Right lung (tissue), 2 donors: ENCODE measurements at regions not wholly inside any gene's neighbourhood (a gene's known extent, or its start where the extent isn't known, plus 50 kb on each side); places are given as distances from the start of the nearest gene placed in this dataset.

ENCODE experiments used
- DNase-seq, 2 donors: peaks; one replicate each; pipeline ENCODE4 v3.0.0-alpha.2; 2013

DNA sequence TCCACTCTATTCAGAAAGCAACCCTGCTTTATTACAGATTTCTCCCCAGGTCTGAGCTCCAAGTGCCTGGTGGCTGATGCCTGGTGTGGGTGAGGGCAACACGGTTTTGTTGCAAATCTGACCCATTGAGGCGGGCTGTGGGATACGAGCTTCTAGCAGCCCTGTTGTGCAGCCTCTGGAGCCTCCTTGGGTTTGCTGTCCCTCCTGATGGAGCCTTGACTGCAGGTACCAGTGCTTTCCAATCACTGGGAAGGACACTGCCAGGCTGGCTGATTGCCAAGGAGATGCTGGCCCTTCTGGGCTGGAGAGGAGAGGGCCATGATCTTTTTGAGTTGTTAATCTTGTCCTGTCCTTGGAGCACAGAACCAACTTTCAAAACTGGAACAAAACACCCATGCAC lies 151.0 kb upstream of the RGMA start:
- DNase-seq, result no peak

DNA sequence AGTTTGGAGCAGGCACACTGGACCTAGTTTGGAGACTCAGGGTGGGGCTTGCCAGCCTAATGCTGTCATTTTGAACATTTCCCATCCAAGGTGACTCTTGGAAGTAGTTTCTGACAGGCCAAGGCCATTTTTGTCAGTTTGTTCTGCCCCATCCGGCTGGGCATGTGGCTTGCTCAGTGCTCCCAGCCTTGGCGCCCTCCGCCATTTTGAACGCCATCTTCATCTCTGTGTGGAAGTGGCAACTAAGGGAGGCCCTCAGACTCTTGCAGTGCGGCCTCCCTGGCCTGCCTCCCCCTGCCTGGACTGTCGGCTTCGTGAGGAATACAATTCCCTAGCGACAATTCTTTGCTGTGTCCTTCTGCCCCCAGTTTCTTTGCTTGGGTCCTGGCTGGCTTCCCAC lies 150.6 kb upstream of the RGMA start:
- DNase-seq, result no peak

DNA sequence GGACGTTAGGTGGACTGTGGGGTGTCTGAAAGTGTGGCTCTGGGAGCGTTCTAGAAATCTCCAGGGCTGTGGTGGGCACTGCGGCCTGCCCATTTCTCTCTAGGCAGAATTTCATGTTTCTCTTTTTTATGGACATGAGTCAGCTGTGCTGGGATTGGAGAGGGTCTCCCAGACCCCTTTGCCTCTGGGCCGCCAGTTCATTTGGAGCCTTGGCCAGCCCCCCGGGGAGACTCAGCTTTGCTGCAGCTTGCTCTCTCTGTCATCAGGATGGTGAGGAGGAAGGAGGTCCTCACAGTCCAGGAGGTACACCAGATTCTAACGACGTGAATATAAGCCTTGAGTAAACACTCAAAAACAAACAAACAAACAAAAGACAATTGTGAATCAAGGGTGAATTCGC lies 149.6 kb upstream of the RGMA start:
- DNase-seq, result no peak

DNA sequence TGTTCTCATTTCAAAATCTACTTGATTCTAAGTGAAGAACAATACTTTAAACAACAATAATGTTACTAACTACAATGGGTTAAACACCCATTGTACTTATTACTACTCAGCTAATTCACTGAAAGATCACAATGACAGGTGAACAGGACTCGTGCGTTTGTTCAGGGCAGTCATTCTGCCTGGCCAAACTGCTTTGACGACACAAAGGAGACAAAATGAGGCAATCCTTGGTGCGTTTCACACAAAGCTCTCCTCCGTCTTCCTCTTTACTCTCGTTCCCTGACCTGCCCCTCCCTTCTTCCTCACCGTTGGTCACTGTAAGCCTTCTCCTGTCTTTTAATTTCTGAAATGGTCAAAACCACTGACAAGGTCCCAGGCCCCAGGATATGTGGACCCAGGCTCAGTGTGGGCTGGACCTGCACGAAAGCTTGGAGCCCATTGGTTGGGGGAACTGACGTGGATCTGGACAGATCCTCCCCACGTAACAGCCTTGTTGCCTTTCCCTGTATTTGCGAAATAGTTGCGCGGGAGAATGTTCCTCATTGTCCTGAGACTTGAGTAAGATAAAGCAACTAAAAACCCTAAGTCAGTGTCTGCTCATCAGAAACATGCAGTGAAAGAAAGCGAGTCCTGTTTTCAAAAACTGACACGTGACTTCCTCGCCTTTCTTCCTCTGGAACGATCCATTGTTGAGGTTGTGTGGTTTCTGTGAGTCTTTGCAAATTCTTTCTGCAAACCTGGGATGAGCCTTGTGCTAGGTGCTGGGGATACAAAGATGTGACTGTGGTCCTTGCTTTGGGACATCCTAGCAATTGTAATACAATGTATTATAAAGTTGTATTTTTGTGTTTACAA lies 147.1 kb upstream of the RGMA start:
- no peak for DNase-seq

DNA sequence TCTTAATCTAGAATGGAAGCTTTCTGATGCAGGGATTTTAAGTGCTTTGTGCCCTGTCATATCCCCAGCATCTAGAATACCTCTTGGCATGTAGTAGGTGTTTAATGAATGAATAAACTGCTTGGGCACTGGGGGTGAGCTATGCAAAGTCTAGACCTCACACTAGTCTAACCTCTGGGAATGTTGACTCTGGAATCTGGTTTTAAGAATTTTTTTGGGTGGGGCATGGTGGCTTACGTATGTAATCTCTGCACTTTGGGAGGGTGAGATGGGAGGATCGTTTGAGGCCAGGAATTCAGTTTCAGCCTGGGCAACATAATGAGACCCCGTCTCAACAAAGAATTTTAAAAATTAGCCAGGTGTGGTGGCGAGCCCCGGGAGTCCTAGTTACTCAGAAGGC lies 146.3 kb upstream of the RGMA start:
- no peak for DNase-seq

DNA sequence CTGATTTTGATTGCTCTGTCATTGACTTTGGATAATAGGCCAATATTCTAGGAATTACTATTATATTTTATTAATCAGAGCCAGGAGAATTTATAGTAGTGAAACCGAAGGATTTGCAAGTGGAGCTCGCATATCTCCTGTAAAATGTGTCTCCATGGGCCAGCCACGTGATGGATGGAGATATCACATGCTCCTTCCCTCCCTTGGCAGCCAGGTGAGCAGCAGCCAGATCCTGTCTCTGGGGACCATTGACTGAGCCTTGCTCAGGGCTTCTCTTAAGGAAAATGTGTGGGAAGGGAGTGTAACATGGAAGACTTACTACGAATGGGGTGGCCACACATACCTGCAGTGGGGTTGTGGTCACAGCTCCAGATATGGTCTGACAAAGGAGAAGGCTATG lies 144.7 kb upstream of the RGMA start:
- no peak for DNase-seq

DNA sequence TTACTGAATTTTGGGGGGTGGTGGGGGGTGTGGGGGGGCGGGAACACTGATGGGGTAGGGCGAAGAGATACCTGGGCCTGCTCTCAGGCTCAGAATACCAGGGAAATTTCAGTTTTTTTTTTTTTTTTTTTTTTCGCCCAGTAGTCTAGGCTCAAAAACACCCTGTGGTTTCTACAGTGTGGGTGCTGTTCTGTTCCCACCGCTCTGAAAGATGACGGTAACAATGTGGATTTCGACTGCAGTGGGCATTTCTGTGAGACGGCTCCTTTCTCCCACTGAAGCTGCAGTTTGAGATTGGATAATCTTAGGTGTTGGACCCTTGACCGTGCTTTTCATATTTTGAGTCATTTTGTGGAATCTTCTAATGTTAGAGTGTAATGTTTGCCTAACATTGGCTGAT lies 143.8 kb upstream of the RGMA start:
- DNase-seq, result no peak

DNA sequence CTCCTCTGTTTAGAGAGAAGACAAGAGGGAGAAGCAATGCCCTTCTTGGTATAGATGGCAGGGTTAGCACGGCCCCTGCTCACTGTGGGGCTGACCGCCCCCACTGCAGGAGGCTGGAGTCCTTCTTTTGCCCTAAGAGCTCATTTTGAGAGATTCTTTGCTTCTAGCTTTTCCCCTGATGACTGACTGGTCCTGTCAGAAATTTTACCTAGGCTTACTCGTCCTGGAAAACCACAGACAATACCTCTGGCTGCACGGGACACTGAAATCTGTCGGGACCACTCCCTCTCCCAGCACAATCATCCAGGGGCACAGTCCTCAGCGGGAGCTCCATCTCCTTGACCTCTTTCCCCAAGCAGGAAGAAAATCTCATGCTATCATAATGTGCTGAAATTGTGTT lies 143.0 kb upstream of the RGMA start:
- no peak for DNase-seq

DNA sequence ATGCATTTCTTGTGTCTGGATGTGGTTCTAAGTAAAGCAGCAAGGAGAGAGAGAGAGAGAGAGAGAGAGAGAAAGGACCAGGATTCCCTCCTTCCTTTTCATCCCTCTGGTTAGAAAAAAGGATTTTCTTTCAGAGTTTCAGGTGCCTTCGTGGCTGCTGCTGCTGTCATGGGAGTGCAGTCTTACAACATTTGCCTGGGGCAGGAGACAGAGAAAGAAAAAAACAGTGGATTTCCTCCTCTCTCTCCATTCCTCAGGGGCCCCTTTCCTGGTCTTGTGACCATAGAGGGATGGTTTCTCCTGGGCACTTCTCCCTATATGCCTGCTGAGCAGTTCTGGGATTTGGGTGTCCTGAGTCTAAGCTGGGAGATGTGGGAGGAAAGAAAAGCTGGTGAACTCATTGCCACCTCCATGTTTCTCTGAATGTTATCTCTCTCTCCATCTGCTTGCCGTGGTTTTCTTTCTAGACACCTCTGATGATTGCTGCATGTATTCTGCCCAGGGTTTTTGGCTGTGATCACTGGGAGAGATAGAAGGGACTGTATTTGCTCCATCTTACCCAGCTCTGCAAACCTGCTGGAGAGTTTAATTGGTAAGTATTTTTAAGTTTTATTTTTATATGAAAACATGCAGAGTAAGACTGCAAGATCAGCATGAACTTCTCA lies 142.4 kb upstream of the RGMA start:
- no peak for DNase-seq

DNA sequence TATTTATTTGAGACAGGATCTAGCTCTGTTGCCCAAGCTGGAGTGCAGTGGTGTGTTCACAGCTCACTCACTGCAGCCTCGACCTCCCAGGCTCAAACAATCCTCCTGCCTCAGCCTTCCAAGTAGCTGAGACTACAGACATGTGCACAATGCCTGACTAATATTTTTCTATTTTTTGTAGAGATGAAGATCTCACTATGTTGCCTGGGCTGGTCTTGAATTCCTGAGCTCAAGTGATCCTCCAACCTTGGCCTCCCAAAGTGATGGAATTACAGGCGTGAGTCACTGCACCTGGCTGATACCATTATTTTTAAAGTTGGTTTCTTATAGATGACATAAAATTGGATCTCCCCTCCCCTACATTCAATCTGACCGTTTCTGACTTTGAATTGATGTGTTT lies 139.5 kb upstream of the RGMA start:
- no peak for DNase-seq

DNA sequence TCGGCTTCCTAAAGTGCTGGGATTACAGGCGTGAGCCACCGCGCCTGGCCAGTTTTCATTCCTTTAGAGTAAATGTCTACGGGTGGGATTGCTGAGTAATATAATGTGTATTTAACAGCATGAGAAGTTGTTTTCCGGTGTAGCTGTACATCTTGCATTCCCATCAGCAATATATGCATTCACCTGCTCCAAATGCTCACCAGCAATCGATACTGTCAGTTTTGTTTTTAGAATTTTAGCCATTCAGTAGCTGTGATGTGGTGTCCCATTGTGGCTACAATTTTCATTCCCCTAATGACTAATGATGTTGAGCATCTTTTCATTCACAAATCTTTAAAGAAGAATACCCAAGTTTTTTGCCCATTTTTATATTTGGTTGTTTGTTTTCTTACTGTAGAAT lies 134.8 kb upstream of the RGMA start:
- DNase-seq, result no peak

DNA sequence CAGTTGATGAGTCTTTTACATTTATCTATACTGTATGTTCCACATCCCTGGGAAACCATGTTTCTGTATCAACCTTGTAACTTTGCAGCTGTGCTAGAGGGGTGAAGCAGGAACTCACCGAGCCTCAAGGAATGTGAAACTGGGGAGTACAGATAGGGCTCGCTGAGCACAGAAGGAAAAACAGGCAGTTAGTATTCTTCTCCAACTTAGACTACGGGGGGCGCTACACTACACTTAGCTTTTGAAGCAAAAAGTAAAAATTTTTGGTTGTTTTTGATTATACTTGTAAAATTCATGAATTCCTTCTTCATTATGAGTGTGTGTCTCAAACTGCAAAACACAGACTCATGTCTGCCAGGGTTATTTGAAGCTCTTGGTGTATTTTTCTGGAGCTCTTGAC lies 132.7 kb upstream of the RGMA start:
- DNase-seq, result no peak

DNA sequence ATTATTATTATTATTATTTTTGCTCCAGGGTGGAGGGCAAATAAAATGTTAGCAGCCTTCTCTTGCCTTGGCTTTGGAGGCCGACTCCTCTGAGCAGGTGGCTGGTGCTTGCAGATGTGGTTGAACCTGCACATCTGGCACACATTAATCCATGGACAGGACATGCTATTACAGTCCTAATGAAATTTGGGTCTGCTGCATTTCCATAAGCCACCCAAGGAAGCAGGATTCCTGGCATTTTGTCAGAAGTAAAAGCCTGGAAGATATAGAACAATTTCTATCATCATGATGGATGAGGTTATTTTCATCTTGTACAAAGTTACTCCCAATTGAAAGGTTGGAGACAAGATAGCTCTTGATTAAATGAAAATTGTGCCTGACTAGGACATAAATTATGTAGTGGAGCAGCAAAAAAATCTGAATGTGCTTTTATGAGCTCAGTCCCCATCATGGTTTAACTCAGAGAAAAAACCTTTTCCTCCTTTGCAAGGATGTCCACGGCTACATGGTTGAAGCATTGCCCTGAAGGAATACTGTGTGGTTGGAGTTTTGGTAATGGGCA lies 130.9 kb upstream of the RGMA start:
- no peak for DNase-seq

DNA sequence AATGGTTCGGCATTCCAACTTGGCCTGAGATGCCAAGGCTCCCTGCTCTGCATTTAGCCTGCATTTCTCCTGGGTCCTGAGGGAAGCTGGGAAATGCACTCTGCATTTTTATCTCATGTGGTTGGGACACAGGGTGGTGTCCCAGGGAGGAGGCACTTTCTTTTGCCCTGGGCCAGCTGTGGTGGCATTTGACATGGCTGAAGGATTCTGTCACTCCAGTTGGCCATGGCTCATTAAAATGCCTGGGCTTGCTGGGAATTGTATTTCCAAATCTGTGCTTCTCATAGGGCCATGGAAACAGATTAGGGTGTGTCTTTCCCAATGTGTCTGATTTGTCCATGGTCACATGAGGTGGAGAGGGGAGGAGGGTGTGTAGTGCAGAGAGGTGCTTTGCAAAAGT lies 128.3 kb upstream of the RGMA start:
- DNase-seq, result no peak

DNA sequence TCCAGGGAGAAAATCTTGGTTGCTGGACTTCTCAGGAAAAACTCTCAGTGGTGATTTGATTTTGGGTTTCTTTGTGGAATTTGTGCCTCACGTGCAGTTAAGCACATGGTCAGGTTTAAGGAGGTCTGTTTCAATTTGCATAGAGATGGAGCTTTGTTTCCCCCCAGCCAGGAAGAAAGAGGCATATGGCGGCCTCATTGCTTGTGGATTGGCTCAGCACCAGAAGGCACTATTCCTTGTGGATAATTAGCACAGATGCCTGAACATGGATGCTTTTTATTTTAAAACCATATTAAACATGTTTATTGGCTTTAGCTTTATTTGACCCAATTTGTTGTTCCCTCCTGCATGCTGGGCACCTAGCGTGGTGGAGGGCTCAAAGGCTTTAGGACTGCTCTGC lies 125.1 kb upstream of the RGMA start:
- no peak for DNase-seq

DNA sequence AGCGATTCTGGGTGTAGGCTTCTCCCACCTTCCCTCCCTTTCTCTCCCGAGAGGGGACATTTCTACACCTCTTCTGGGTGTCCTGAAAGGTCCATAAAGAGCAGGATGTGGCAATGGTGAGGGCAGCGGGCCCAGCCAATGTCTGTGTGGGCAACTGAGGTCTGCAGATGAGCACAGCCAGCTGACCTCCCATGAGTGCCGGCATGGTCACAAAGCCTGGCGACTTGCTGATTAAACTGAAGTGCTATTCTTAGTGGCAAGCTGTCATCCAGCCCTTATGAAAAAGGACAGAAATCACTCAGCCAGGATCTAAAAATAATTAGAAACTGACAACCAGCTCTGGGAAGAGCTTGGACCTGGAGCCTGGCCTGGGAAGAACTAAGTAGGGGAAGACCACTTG lies 124.3 kb upstream of the RGMA start:
- no peak for DNase-seq

DNA sequence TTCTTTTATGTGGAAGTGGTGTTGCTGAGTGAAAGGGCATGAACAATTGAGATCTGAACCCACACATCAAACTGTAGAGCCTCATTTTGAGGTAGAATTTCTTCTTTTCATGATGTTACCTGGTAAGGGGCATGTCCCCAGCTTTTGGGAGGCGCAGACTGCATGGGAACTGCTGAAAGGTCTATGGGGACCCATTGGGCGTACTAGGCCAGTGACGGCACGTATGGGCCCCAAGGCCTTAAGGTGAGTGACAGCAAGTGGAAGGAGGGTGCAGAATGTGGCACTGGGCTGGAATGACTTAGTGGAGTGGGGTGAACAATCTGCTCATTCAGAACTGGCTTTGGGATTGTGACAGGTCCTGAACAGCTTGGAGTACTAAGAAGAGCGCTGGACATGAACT lies 123.6 kb upstream of the RGMA start:
- no peak for DNase-seq

DNA sequence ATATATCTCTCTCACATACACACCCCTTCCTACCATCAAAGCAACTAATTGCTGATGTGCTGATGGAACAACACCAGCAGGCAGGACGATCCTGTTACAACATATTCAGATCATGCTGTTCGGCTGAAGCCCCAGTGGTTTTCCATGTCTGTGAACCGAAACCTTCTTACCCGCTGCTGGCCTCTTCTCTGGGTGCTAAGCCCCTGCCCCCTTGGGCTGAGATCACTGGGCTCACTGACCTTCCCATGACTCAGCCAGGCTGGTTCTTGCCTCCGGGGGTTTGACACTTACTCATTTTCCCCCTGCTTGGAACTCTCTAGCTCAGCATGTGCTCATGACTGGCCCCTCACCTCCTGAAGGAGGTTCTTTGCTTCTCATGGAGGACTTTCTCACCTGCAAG lies 122.0 kb upstream of the RGMA start:
- no peak for DNase-seq

DNA sequence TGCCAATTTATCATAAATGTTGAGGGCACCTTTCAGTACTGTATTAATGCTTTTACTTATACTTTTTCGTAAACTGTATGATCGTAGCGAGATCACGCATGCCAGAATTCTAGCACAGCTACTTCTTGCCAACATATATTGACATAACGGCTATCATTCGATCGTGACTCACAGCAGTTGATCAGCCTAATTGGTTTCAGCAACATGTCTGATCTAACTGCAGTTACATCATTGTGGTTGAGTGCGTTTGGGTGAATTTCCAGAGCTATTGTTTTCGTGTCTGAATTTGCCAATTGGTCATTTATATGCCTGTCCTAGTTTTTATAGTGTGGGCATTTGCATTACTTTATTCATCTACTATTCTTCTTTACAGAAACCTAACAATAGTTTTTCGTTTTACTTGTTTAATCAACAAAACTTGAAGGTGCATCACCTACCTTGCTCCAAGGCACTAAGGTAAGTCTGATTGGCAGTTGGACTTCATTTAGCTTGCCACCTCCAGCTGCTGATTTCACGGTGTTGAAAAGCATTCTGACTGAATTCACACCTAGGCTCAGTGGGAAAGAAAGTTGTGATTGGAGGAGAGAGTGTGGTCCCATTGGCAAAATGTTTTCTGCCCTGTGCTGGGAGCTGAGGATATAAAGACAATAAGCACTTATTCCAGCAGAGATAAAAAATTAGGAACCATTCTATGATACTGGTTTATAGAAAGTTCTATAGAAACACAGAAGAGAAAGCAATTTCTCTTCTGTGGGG lies 120.9 kb upstream of the RGMA start:
- DNase-seq, result no peak

DNA sequence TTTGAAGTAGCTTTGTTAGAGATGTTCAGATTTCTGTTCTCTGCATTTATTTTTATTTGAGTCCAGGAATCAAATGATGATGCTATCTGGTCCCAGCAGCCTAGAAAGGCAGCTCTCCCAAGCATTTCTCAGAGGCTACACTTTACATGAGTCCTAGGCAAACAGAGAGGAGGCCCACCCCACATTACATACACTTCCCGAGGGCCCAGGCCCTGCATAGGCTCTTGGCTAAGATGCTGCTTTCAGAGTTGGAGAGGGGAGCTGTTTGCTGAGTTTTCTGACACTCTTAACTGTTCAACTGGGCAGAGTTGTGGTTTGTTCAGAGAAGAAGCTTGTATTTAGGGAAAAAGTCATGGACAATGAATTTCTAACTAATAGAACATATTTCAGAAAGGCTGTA lies 117.9 kb upstream of the RGMA start:
- DNase-seq, result no peak

DNA sequence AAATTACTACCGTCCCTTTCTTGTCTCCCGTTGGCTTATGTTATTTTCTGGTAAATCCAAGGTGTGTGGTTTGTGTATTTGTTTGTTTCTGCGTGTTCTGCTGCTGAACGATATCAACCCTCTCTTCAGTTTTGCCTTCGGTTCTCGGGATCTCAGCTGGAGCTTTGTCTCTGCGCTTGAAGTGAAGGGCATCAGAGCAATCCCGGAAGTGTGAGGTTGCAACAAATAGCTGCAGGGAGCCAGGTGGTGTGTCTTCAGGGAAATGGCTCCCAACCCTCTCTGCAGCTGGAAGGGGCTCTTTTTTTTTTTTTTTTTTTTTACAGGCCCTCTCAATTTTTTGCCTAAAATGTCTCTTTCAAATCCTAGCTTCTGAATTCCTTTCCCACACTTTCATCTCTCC lies 116.4 kb upstream of the RGMA start:
- DNase-seq, result no peak

DNA sequence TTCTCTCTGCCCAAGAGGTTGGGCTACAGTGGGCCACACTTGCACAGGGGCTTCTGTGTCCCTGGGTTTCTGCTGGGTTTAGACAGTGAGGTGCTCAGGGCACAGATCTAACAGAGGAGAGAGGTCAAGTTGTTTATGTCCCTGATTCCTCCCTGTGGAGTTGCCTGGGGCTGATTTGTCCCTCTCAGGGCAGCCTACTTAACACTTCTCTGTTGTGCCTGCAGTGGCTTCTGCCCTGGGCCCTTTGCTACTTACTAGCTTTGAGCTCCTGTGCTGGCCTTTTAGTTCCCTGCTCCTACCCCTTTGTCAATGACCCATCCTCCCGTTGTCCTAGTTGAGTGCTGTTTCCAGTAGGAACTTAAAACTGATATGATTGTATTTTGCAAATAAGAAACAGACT lies 114.0 kb upstream of the RGMA start:
- DNase-seq, result no peak

DNA sequence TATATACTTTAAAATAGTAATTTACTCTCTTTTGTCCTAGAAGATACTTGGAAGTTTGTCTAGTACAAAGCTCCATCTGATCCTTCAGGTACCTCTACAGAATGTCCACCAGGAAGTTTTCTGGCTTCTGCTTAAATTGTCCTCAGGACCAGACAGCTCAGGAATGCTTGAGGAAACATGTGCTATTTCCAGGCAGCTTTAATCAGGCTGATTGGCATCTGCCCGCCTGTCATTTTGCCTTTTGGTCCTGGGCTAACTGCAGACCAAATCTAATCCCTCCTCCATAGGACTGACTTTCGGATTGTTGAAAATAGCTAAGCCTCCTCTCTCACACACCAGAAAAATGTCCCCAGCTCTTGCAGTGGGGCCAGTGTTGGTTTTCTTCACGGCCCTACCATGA lies 113.4 kb upstream of the RGMA start:
- DNase-seq, result no peak
